ENCODE measurements at regions not wholly inside any gene's neighbourhood (a gene's known extent, or its start where the extent isn't known, plus 50 kb on each side); places are given as distances from the start of the nearest gene placed in this dataset.
"Not testable (repeated sequence)": the region's sequence is repeated elsewhere in the genome, so short reads cannot be mapped to it uniquely, and the experiment has no call there.

DNA sequence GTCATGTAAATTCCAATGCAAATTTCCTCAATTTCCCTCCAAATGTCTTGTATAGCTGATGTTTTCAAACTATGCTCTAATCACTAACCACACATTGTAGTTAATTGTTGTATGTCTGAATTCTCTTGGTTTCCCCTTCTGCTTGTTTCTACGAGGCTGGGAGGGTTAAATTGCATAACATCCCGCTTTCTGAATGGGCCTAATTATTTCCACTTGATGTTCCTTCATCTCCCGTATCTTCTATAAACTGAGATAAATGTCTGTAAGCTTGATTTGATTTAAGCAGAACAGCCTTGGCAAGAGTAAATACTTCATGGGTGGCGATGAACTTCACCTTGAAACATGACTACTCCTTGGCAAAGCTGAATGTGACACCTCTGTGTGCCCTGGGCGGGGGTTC is 72.2 kb downstream of the SERINC2 start:
- H3K9me3 ChIP-seq: no peaks in the 10 kb centered on the region
- H3K36me3 ChIP-seq: no peaks in the 10 kb centered on the region
- no peaks in the 10 kb centered on the region for H3K27me3 ChIP-seq
- H3K27ac ChIP-seq: no peak overlapping the region
- DNase-seq: no peak
- no peak overlapping the region for H3K4me3 ChIP-seq
- TF ChIP-seq, protein P1, sequence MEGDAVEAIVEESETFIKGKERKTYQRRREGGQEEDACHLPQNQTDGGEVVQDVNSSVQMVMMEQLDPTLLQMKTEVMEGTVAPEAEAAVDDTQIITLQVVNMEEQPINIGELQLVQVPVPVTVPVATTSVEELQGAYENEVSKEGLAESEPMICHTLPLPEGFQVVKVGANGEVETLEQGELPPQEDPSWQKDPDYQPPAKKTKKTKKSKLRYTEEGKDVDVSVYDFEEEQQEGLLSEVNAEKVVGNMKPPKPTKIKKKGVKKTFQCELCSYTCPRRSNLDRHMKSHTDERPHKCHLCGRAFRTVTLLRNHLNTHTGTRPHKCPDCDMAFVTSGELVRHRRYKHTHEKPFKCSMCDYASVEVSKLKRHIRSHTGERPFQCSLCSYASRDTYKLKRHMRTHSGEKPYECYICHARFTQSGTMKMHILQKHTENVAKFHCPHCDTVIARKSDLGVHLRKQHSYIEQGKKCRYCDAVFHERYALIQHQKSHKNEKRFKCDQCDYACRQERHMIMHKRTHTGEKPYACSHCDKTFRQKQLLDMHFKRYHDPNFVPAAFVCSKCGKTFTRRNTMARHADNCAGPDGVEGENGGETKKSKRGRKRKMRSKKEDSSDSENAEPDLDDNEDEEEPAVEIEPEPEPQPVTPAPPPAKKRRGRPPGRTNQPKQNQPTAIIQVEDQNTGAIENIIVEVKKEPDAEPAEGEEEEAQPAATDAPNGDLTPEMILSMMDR (IDR thresholded peaks at IDR 0.05): no peak
- no peaks in the 10 kb centered on the region for H3K4me1 ChIP-seq
- intact Hi-C loops (cut with DNase I; ENCODE audit: low total_unique reads): no loop called here

DNA sequence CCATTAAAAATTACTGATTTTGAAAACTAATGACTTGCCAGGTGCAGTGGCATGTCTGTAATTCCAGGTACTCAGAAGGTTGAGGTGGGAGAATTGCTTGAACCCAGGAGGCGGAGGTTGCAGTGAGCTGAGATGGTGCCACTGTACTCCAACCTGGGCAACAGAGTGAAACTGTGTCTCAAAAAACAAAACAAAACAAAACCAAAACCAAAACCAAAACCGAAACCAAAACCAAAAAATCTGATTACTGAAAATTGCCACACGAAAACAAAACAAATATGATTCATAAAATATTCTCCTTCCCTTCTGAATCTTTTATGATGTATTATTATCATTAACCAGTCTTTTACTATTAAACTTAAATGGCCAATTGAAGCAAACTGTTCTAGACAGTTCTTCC is 74.1 kb downstream of the SERINC2 start:
- intact Hi-C loops (cut with DNase I; ENCODE audit: low total_unique reads): no loop called here
- H3K9me3 ChIP-seq: no peaks in the 10 kb centered on the region
- no peak overlapping the region for H3K4me3 ChIP-seq
- H3K4me1 ChIP-seq: no peaks in the 10 kb centered on the region
- no peak overlapping the region for H3K27ac ChIP-seq
- no peak for DNase-seq
- no peaks in the 10 kb centered on the region for H3K27me3 ChIP-seq
- TF ChIP-seq, protein P1 (IDR thresholded peaks at IDR 0.05): no peak
- H3K36me3 ChIP-seq: no peaks in the 10 kb centered on the region

DNA sequence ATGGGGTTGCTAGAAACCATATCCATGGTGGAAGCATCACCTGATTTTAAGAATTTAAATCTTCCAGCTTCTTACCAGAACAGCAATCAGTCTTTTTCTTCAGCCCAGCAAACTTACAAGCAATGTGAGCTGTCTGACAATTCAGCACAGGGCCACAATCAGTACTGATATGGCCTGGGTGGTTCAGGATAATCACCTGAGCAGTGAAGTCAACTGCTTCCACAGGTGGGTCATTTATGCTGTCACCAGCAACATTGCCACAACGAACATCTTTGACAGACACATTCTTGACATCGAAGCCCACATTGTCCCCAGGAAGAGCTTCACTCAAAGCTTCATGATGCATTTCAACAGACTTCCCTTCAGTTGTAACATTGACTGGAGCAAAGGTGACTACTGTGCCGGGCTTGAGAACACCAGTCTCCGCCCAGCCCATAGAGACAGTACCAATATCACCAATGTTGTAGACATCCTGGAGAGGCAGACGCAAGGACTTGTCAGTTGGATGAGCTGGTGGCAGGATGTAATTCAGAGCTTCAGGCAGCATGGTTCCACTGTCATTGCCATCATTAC is 74.8 kb downstream of the SERINC2 start:
- Histone ChIP-seq H3K9me3 (no peaks in the 10 kb centered on the region), H3K4me3 (no peak overlapping the region), H3K27me3 (no peaks in the 10 kb centered on the region), H3K36me3 (no peaks in the 10 kb centered on the region), H3K27ac (no peak overlapping the region), H3K4me1 (no peaks in the 10 kb centered on the region)
- intact Hi-C loops (cut with DNase I; ENCODE audit: low total_unique reads): no loop called here
- DNase-seq: no peak
- TF ChIP-seq, protein P1 (IDR thresholded peaks at IDR 0.05): no peak

DNA sequence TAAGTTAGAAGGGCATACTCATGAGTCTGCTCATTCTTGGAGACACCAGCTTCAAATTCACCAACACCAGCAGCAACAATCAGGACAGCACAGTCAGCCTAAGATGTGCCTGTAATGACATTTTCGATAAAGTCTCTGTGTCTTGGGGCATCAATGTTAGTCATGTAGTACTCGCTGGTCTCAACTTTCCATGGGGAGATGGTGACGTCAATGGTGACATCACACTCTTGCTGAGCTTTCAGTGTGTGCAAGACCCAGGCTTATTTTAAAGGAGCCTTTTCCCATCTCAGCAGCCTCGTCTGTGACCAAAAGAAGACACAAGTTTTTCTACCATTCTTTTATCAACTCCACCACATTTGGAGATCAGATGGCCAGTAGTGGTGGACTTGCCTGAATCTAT is 75.5 kb downstream of the SERINC2 start:
- H3K27me3 ChIP-seq: no peaks in the 10 kb centered on the region
- H3K9me3 ChIP-seq: no peaks in the 10 kb centered on the region
- DNase-seq: no peak
- H3K4me3 ChIP-seq: no peak overlapping the region
- H3K27ac ChIP-seq: no peak overlapping the region
- no peaks in the 10 kb centered on the region for H3K36me3 ChIP-seq
- no peaks in the 10 kb centered on the region for H3K4me1 ChIP-seq
- intact Hi-C loops (cut with DNase I; ENCODE audit: low total_unique reads): no loop called here
- TF ChIP-seq, protein P1 (IDR thresholded peaks at IDR 0.05): no peak

DNA sequence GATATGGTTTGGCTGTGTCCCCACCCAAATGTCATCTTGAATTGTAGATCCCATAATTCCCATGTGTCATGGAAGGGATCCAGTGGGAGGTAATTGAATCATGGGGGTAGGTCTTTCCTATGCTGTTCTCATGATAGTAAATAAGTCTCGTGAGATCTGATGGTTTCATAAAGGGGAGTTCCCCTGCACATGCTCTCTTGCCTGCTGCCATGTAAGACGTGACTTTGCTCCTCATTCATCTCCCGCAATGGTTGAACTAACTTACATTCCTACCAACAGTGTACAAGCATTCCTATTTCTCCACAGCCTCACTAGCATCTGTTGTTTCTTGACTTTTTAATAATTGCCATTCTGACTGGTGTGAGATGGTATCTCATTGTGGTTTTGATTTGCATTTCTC is 76.6 kb downstream of the SERINC2 start:
- intact Hi-C loops (cut with DNase I; ENCODE audit: low total_unique reads); H3K4me3 ChIP-seq; H3K4me1 ChIP-seq; H3K27me3 ChIP-seq; H3K27ac ChIP-seq; DNase-seq; H3K9me3 ChIP-seq; H3K36me3 ChIP-seq: not testable (repeated sequence)

DNA sequence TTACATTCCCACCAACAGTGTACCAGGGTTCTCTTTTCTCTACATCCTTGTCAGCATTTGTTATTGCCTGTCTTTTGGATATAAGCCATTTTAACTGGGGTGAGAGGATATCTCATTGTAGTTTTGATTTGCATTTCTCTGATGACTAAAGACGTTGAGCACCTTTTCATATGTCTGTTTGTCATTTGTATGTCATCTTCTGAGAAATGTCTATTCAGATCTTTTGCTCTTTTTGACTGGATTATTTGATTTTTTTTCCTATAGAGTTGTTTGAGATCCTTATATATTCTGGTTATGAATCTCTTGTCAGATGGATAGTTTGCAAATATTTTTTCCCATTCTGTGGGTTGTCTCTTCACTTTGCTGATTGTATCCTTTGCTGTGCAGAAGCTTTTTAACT is 77.6 kb downstream of the SERINC2 start:
- H3K36me3 ChIP-seq; DNase-seq; intact Hi-C loops (cut with DNase I; ENCODE audit: low total_unique reads); H3K4me1 ChIP-seq; H3K9me3 ChIP-seq; H3K4me3 ChIP-seq; H3K27me3 ChIP-seq; H3K27ac ChIP-seq: not testable (repeated sequence)

DNA sequence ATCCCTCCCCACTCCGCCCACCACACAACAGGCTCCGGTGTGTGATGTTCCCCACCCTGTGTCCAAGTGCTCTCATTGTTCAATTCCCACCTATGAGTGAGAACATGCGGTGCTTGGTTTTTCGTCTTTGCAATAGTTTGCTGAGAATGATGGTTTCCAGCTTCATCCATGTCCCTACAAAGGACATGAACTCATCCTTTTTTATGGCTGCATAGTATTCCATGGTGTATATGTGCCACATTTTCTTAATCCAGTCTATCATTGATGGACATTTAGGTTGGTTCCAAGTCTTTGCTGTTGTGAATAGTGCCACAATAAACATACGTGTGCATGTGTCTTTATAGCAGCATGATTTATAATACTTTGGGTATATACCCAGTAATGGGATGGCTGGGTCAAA is 81.0 kb upstream of the TINAGL1 start:
- intact Hi-C loops (cut with DNase I; ENCODE audit: low total_unique reads); DNase-seq; H3K36me3 ChIP-seq; H3K4me3 ChIP-seq; H3K27me3 ChIP-seq; H3K27ac ChIP-seq; H3K9me3 ChIP-seq; H3K4me1 ChIP-seq: not testable (repeated sequence)

DNA sequence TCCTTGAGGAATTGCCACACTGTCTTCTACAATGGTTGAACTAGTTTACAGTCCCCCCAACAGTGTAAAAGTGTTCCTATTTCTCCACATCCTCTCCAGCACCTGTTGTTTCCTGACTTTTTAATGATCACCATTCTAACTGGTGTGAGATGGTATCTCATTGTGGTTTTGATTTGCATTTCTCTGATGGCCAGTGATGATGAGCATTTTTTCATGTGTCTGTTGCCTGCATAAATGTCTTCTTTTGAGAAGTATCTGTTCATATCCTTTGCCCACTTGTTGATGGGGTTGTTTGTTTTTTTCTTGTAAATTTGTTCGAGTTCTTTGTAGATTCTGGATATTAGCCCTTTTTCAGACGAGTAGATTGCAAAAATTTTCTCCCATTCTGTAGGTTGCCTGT is 80.5 kb upstream of the TINAGL1 start:
- H3K36me3 ChIP-seq; H3K27ac ChIP-seq; H3K9me3 ChIP-seq; DNase-seq; intact Hi-C loops (cut with DNase I; ENCODE audit: low total_unique reads); H3K4me3 ChIP-seq; H3K27me3 ChIP-seq; H3K4me1 ChIP-seq: not testable (repeated sequence)
